ENCODE measurements at regions not wholly inside any gene's neighbourhood (a gene's known extent, or its start where the extent isn't known, plus 50 kb on each side); places are given as distances from the start of the nearest gene placed in this dataset.
A peak's percentile ranks its signal among the peaks of the same experiment; 100 is the strongest.

- intact Hi-C loops (cut with DNase I; ENCODE audit: low total_unique reads): no loop called here
- H3K4me3 ChIP-seq: peak overlapping the region in 1 of 8 donors; percentile 5
- H3K4me1 ChIP-seq: no peaks in the 10 kb centered on the region
- peak; percentile 66 for DNase-seq
- peaks cover 0 to 10% (median 0%) of the 10 kb centered on the region in 8 donors for H3K9me3 ChIP-seq
- no peaks in the 10 kb centered on the region for H3K36me3 ChIP-seq
- TF ChIP-seq POLR2AphosphoS5 (IDR thresholded peaks at IDR 0.05) (no peak), CTCF (IDR thresholded peaks at IDR 0.05 in 8 of 11, conservative IDR thresholded peaks at IDR 0.05 in 3 of 11) (no peak), POLR2A (IDR thresholded peaks at IDR 0.05) (no peak)
- 86 to 96% (median 93%) methylated on average over 27 to 42 of the region's 42 CpGs for WGBS, 5 donors
- H3K27me3 ChIP-seq (replicated peaks in 1 of 7): no peaks in the 10 kb centered on the region
- no peak overlapping the region for H3K27ac ChIP-seq
Observed at GRCh38 chr2:193502363-193503035, 1307.8 kb upstream of the TMEFF2 start.

GRCh38 chr2:193496786-193497185, 1302.1 kb upstream of the TMEFF2 start:
- WGBS, 5 donors: 67 to 81% (median 68%) methylated on average over 2 of the region's 2 CpGs
- Histone ChIP-seq H3K27me3 (replicated peaks in 1 of 7) (no peaks in the 10 kb centered on the region), H3K9me3 (no peaks in the 10 kb centered on the region), H3K4me3 (no peak overlapping the region), H3K36me3 (no peaks in the 10 kb centered on the region), H3K27ac (no peak overlapping the region), H3K4me1 (no peaks in the 10 kb centered on the region)
- DNase-seq: no peak
- TF ChIP-seq CTCF (IDR thresholded peaks at IDR 0.05 in 8 of 11, conservative IDR thresholded peaks at IDR 0.05 in 3 of 11): no peak
- intact Hi-C loops (cut with DNase I; ENCODE audit: low total_unique reads): no loop called here

- intact Hi-C loops (cut with DNase I; ENCODE audit: low total_unique reads): no loop called here
Observed at GRCh38 chr2:193482557-193482956, 1287.8 kb upstream of the TMEFF2 start.

GRCh38 chr2:193480187-193480586, 1285.5 kb upstream of the TMEFF2 start:
- WGBS, 5 donors: 71 to 91% (median 80%) methylated on average over 1 of the region's 1 CpG
- intact Hi-C loops (cut with DNase I; ENCODE audit: low total_unique reads): no loop called here
- H3K27ac ChIP-seq: no peak overlapping the region
- no peak overlapping the region for H3K4me3 ChIP-seq
- DNase-seq: no peak
- no peaks in the 10 kb centered on the region for H3K9me3 ChIP-seq
- TF ChIP-seq POLR2AphosphoS5 (IDR thresholded peaks at IDR 0.05) (no peak), CTCF (IDR thresholded peaks at IDR 0.05 in 8 of 11, conservative IDR thresholded peaks at IDR 0.05 in 3 of 11) (no peak), POLR2A (IDR thresholded peaks at IDR 0.05) (no peak)
- no peaks in the 10 kb centered on the region for H3K27me3 ChIP-seq (replicated peaks in 1 of 7)
- H3K36me3 ChIP-seq: no peaks in the 10 kb centered on the region
- peaks cover 0 to 9% (median 0%) of the 10 kb centered on the region in 6 donors for H3K4me1 ChIP-seq

More at GRCh38 chr2:193482557-193482956, 1287.8 kb upstream of the TMEFF2 start:
- Histone ChIP-seq H3K36me3 (no peaks in the 10 kb centered on the region), H3K27me3 (replicated peaks in 1 of 7) (no peaks in the 10 kb centered on the region), H3K27ac (no peak overlapping the region), H3K4me3 (peak overlapping the region in 1 of 8 donors; percentile 33), H3K9me3 (no peaks in the 10 kb centered on the region), H3K4me1 (no peaks in the 10 kb centered on the region)
- 73 to 84% (median 79%) methylated on average over 3 of the region's 3 CpGs for WGBS, 5 donors
- DNase-seq: no peak
- no peak for TF ChIP-seq CTCF (IDR thresholded peaks at IDR 0.05 in 8 of 11, conservative IDR thresholded peaks at IDR 0.05 in 3 of 11)
- TF ChIP-seq POLR2AphosphoS5 (IDR thresholded peaks at IDR 0.05): no peak
- TF ChIP-seq POLR2A (IDR thresholded peaks at IDR 0.05): no peak

Measured in spleen (tissue), 11 donors.